DND-41 (cell line): ENCODE measurements at regions not wholly inside any gene's neighbourhood (a gene's known extent, or its start where the extent isn't known, plus 50 kb on each side); places are given as distances from the start of the nearest gene placed in this dataset.

Experiments
- ATAC-seq: fragments of 200-7000 bp; cut with Tn5 transposase; 3 replicates; pipeline ENCODE4 v1.9.1; 2021; ENCODE audit warnings: low read depth; ENCODE audit not compliant: insufficient read depth
- DNase-seq: peaks from one replicate; pipeline ENCODE4 v3.0.0-alpha.2; 2020
- H2AFZ ChIP-seq: 2 replicates; pipeline ENCODE4 v1.6.0; 2012; ENCODE audit warnings: low read depth, low read length
- H3K27ac ChIP-seq: 2 replicates; pipeline ENCODE4 v1.5.1; 2012; ENCODE audit warnings: low read length, inconsistent platforms
- H3K27me3 ChIP-seq: fragments of 200-600 bp; sonication (generic); 2 replicates; pipeline ENCODE4 v1.6.0; 2012; ENCODE audit warnings: low read length, mild to moderate bottlenecking, inconsistent platforms; ENCODE audit not compliant: insufficient read depth, poor library complexity
- H3K36me3 ChIP-seq: 2 replicates; pipeline ENCODE4 v1.5.1; 2012; ENCODE audit warnings: low read length, inconsistent platforms; ENCODE audit not compliant: insufficient read depth
- H3K4me1 ChIP-seq: 2 replicates; pipeline ENCODE4 v1.5.1; 2012; ENCODE audit warnings: mild to moderate bottlenecking, low read length; ENCODE audit not compliant: insufficient read depth
- H3K4me2 ChIP-seq: 2 replicates; pipeline ENCODE4 v1.6.0; 2012; ENCODE audit warnings: mild to moderate bottlenecking, moderate library complexity, low read length, inconsistent platforms; ENCODE audit not compliant: insufficient read depth
- H3K4me3 ChIP-seq, 2 experiments: fragments of 200-600 bp in 1 of 2; shearing (Covaris generic) in 1 of 2; 2 replicates each; pipeline ENCODE4 v1.5.1; 2012 to 2016; ENCODE audit warnings: inconsistent platforms in 2 of 2, low read length in 2 of 2, mild to moderate bottlenecking in 2 of 2, low read depth in 1 of 2, moderate library complexity in 1 of 2
- H3K79me2 ChIP-seq: 2 replicates; pipeline ENCODE4 v1.6.0; 2012; ENCODE audit warnings: low read length, inconsistent platforms; ENCODE audit not compliant: insufficient read depth
- H3K9ac ChIP-seq: 2 replicates; pipeline ENCODE4 v1.6.0; 2012; ENCODE audit warnings: low read depth, mild to moderate bottlenecking, inconsistent platforms, low read length, moderate library complexity
- H3K9me3 ChIP-seq: 2 replicates; pipeline ENCODE4 v1.5.1; 2012; ENCODE audit warnings: low read length, moderate library complexity, mild to moderate bottlenecking, inconsistent platforms; ENCODE audit not compliant: insufficient read depth, severe bottlenecking
- H4K20me1 ChIP-seq: 2 replicates; pipeline ENCODE4 v1.6.0; 2012; ENCODE audit warnings: low read length; ENCODE audit not compliant: insufficient read depth
- EZH2 ChIP-seq: IDR thresholded peaks from 3 replicates; pipeline ENCODE4 v1.6.1; 2012; ENCODE audit warnings: borderline replicate concordance, low read depth, mild to moderate bottlenecking, moderate library complexity, low read length, inconsistent platforms; ENCODE audit not compliant: severe bottlenecking
- TF ChIP-seq, protein P1 (sequence below): IDR thresholded peaks from 2 replicates; pipeline ENCODE4 v1.5.1; 2012; ENCODE audit warnings: borderline replicate concordance, low read length, moderate library complexity, mild to moderate bottlenecking; ENCODE audit not compliant: poor library complexity, severe bottlenecking; ENCODE audit errors: extremely low read depth

DNA sequence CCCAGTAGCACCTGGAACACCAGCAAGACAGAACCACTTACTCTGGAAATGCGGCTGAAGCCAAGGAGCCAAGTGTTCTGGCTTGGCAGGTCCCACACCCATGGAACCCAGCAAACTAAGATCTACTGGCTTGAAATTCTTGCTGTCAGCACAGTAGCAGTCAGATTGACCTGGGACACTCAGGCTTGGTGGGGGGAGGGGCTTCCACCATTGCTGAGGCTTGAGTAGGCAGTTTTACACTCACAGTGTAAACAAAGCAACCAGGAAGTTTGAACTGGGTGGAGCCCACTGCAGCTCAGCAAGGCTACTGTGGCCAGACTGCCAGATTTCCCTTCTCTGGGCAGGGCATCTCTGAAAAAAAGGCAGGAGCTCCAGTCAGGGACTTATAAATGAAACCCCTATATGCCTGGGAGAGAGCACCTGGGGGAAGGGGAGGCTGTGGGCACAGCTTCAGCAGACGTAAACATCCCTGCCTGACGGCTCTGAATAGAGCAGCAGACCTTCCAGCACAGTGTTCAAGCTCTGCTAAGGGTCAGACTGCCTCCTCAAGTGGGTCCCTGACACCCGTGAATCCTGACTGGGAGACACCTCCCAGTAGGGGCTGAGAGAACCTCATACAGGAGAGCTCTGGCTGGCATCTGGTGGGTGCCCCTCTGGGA, 121.2 kb downstream of the MTERF1 start:
- Histone ChIP-seq H3K9ac (no peak overlapping the region), H4K20me1 (no peaks in the 10 kb centered on the region), H3K27ac (no peak overlapping the region), H3K4me3 (no peak overlapping the region), H3K4me1 (no peaks in the 10 kb centered on the region), H3K27me3 (no peaks in the 10 kb centered on the region), H3K36me3 (no peaks in the 10 kb centered on the region), H3K79me2 (no peaks in the 10 kb centered on the region), H3K4me2 (no peak overlapping the region), H2AFZ (no peak overlapping the region), H3K9me3 (no peaks in the 10 kb centered on the region)
- ATAC-seq (no peak), DNase-seq (no peak)
- no peak for TF ChIP-seq EZH2
- TF ChIP-seq, protein P1, sequence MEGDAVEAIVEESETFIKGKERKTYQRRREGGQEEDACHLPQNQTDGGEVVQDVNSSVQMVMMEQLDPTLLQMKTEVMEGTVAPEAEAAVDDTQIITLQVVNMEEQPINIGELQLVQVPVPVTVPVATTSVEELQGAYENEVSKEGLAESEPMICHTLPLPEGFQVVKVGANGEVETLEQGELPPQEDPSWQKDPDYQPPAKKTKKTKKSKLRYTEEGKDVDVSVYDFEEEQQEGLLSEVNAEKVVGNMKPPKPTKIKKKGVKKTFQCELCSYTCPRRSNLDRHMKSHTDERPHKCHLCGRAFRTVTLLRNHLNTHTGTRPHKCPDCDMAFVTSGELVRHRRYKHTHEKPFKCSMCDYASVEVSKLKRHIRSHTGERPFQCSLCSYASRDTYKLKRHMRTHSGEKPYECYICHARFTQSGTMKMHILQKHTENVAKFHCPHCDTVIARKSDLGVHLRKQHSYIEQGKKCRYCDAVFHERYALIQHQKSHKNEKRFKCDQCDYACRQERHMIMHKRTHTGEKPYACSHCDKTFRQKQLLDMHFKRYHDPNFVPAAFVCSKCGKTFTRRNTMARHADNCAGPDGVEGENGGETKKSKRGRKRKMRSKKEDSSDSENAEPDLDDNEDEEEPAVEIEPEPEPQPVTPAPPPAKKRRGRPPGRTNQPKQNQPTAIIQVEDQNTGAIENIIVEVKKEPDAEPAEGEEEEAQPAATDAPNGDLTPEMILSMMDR = no peak

DNA sequence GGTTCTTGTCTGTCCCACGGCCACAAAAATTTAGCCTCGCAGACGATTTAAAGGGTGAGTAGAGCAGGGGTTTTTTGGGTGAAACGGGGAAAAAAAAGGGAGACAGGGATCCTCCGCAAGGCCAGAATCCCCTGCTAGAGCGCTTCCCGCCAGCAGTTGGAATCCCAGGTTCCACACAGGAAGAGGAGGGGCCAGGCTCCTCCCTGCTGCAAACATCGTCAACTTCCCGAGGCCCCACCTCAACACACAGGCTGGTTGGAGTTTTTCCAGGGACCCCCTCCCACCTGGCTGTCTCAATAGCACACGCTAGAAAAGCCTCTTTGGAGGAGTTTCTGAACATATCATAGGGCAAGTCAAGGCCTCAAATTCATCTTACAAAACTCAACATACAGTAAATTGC, 112.7 kb downstream of the MTERF1 start:
- H2AFZ ChIP-seq = no peak overlapping the region
- H4K20me1 ChIP-seq = no peaks in the 10 kb centered on the region
- no peak for ATAC-seq

DNA sequence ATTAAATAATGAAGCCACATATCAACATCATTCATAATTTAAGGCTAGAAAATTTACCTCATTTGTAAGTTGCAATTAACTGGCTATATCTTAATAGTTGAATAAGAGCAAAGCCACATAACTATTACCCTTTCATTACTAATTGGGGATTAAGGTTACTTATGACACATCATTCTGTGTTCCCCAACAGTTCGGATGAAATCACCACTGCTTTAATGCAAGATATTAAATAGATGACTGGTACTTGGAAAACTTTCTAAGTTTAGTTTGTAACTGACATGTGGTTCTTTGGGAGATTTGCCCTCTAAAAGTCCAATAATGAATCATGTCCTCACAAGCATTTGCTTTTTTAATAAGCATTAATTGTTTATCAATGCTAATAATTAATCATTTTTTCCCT, 109.1 kb downstream of the MTERF1 start:
- no peak overlapping the region for H3K9ac ChIP-seq
- H4K20me1 ChIP-seq = no peaks in the 10 kb centered on the region
- DNase-seq (no peak), ATAC-seq (no peak)
- no peaks in the 10 kb centered on the region for H3K4me1 ChIP-seq
- no peaks in the 10 kb centered on the region for H3K27me3 ChIP-seq
- no peak overlapping the region for H3K4me3 ChIP-seq
- no peaks in the 10 kb centered on the region for H3K9me3 ChIP-seq
- no peaks in the 10 kb centered on the region for H3K36me3 ChIP-seq
- no peak overlapping the region for H3K4me2 ChIP-seq
- H3K27ac ChIP-seq = no peak overlapping the region
- no peaks in the 10 kb centered on the region for H3K79me2 ChIP-seq
- no peak overlapping the region for H2AFZ ChIP-seq
- TF ChIP-seq EZH2 = no peak
- TF ChIP-seq, protein P1 = no peak

More for the DNA sequence above, 112.7 kb downstream of the MTERF1 start:
- Histone ChIP-seq H3K4me3 (no peak overlapping the region), H3K9me3 (no peaks in the 10 kb centered on the region), H3K9ac (no peak overlapping the region), H3K79me2 (no peaks in the 10 kb centered on the region), H3K36me3 (no peaks in the 10 kb centered on the region), H3K27me3 (no peaks in the 10 kb centered on the region), H3K4me1 (no peaks in the 10 kb centered on the region), H3K4me2 (no peak overlapping the region), H3K27ac (no peak overlapping the region)
- TF ChIP-seq EZH2 = no peak
- TF ChIP-seq, protein P1 = no peak
- no peak for DNase-seq
